Fibroblast of mammary gland (primary cell): ENCODE measurements at regions not wholly inside any gene's neighbourhood (a gene's known extent, or its start where the extent isn't known, plus 50 kb on each side); places are given as distances from the start of the nearest gene placed in this dataset.

ENCODE experiments used
- DNase-seq: peaks from one replicate; pipeline ENCODE4 v3.0.0-alpha.2; 2010; ENCODE audit warnings: low read depth
- H3K4me3 ChIP-seq: 2 replicates; pipeline ENCODE4 v1.5.1; 2011; ENCODE audit warnings: low read depth, mild to moderate bottlenecking, low read length, moderate library complexity; ENCODE audit not compliant: control insufficient read depth
- CTCF ChIP-seq: conservative IDR thresholded peaks from 2 replicates; pipeline ENCODE4 v1.5.1; 2011; ENCODE audit warnings: low read depth, low read length, inconsistent platforms; ENCODE audit not compliant: control insufficient read depth, insufficient read depth

- no peak overlapping the region for H3K4me3 ChIP-seq
- no peak for DNase-seq
- no peak for TF ChIP-seq CTCF
These were observed 289.5 kb upstream of the ALCAM start for GRCh38 chr3:105077060-105077822.

- peak; percentile 14 for DNase-seq
- no peak for TF ChIP-seq CTCF
- H3K4me3 ChIP-seq, result no peak overlapping the region
These were observed 282.8 kb upstream of the ALCAM start for GRCh38 chr3:105083945-105084344.

- no peak for DNase-seq
- no peak for TF ChIP-seq CTCF
- H3K4me3 ChIP-seq, result no peak overlapping the region
These were observed 281.2 kb upstream of the ALCAM start for GRCh38 chr3:105085506-105085905.

- no peak for DNase-seq
- TF ChIP-seq CTCF, result no peak
- H3K4me3 ChIP-seq, result no peak overlapping the region
These were observed 273.1 kb upstream of the ALCAM start for GRCh38 chr3:105093371-105094252.

- DNase-seq, result no peak
- no peak overlapping the region for H3K4me3 ChIP-seq
- TF ChIP-seq CTCF, result no peak
These were observed 272.1 kb upstream of the ALCAM start for GRCh38 chr3:105094588-105094987.

GRCh38 chr3:105096071-105096470, 270.6 kb upstream of the ALCAM start:
- TF ChIP-seq CTCF, result no peak
- DNase-seq, result no peak
- H3K4me3 ChIP-seq, result no peak overlapping the region
